Femur (tissue), 1 donor: ENCODE measurements at regions not wholly inside any gene's neighbourhood (a gene's known extent, or its start where the extent isn't known, plus 50 kb on each side); places are given as distances from the start of the nearest gene placed in this dataset.
A peak's percentile ranks its signal among the peaks of the same experiment; 100 is the strongest.
"Not testable (repeated sequence)": the region's sequence is repeated elsewhere in the genome, so short reads cannot be mapped to it uniquely, and the experiment has no call there.

Experiments
- DNase-seq: peaks from one replicate; pipeline ENCODE4 v3.0.0-alpha.2; 2017

- no peak for DNase-seq
Measured at GRCh38 chr2:57185568-57185967, 861.0 kb upstream of the VRK2 start.

- DNase-seq, result no peak
Measured at GRCh38 chr2:57190007-57190406, 856.6 kb upstream of the VRK2 start.

- DNase-seq, result no peak
Measured at GRCh38 chr2:57199663-57200062, 846.9 kb upstream of the VRK2 start.

GRCh38 chr2:57204364-57204763 lies 842.2 kb upstream of the VRK2 start:
- no peak for DNase-seq

DNA sequence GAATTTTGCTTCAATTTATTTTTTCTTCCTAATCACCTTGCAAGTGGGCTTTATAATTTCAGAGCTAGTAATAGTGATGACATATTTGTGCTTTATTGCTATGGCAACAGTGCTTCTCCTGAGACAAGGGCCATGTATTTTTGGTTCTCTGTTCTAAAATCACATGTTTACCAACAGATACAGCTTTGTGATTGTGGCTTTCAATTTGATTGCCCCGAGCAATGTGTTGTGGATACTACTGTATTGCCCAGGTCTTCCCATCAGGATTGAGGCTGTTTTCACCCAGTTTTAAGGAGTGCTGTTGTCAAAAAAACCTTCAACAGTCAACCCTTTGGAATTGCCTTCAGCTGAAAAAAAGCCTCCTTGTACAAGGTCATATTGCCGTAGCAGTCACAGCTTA lies 841.4 kb upstream of the VRK2 start:
- DNase-seq, result no peak

- DNase-seq, result no peak
Measured at GRCh38 chr2:57207191-57207590, 839.4 kb upstream of the VRK2 start.

- no peak for DNase-seq
Measured at GRCh38 chr2:57209799-57210198, 836.8 kb upstream of the VRK2 start.

DNA sequence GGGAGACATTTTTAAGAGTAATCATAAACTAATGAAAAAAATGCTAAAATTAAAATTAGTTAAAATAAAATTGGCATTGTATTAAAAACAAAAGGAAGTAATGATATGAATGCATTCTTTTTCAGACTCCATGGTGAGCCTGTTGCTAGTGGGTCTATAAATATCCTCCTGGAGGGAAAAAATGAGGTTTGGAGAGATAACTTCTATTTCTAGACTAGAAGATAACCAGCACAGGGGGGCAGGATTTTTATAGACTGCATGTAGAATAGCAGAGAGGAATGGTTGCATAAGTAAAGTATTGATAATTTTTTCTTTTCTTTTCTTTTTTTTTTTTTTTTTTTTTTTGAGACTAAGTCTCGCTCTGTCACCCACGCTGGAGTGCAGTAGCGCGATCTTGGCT lies 835.8 kb upstream of the VRK2 start:
- no peak for DNase-seq

- no peak for DNase-seq
Measured at GRCh38 chr2:57217013-57217412, 829.6 kb upstream of the VRK2 start.

GRCh38 chr2:57218206-57218605 lies 828.4 kb upstream of the VRK2 start:
- DNase-seq, result no peak

- not testable (repeated sequence) for DNase-seq
Measured at GRCh38 chr2:57229706-57230105, 816.9 kb upstream of the VRK2 start.

- DNase-seq, result not testable (repeated sequence)
Measured at GRCh38 chr2:57232341-57232740, 814.3 kb upstream of the VRK2 start.

DNA sequence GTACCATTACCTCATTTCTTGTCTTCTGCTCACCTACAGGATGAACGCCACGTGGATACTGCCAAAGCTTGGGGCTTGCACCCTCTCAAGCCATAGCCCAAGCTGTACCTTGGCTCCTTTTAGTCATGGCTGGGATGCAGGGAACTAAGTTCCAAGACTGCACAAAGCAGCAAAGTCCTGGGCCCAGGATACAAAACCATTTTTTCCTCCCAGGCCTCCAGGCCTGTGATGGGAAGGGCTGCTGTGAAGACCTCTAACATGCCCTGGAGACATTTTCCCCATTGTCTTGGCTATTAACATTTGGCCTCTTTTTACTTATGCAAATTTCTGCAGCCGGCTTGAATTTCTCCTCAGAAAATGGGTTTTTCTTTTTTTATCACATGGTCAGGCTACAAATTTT lies 795.1 kb upstream of the VRK2 start:
- DNase-seq, result not testable (repeated sequence)

DNA sequence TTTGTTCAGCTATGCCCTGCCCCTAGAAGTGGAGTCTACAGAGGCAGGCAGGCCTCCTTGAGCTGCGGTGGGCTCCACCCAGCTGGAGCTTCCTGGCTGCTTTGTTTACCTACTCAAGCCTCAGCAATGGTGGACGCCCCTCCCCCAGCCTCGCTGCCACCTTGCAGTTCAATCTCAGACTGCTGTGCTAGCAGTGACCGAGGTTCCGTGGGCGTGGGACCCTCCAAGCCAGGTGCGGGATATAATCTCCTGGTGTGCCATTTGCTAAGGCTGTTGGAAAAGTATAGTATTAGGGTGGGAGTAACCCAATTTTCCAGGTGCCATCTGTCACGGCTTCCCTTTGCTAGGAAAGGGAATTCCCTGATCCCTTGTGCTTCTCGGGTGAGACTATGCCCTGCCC lies 770.2 kb upstream of the VRK2 start:
- DNase-seq, result not testable (repeated sequence)

DNA sequence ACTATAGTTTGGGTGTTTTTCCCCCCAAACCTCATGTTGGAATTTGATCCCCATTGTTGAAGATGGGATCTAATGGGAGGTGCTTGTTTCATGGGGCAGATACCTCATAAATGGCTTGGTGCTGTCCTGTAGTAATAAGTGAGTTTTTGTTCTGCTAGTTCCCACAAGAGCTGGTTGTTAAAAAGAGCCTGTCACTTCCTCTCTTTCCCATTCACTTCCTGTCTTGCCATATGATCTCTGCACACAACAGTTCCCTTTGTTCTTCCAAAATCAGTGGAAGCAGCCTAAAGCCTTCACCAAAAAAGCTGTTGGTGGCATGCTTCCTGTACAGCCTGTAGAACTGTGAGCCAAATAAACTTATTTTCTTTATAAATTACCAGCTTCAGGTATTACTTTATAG lies 768.2 kb upstream of the VRK2 start:
- DNase-seq, result no peak

- no peak for DNase-seq
Measured at GRCh38 chr2:57291209-57291608, 755.4 kb upstream of the VRK2 start.

DNA sequence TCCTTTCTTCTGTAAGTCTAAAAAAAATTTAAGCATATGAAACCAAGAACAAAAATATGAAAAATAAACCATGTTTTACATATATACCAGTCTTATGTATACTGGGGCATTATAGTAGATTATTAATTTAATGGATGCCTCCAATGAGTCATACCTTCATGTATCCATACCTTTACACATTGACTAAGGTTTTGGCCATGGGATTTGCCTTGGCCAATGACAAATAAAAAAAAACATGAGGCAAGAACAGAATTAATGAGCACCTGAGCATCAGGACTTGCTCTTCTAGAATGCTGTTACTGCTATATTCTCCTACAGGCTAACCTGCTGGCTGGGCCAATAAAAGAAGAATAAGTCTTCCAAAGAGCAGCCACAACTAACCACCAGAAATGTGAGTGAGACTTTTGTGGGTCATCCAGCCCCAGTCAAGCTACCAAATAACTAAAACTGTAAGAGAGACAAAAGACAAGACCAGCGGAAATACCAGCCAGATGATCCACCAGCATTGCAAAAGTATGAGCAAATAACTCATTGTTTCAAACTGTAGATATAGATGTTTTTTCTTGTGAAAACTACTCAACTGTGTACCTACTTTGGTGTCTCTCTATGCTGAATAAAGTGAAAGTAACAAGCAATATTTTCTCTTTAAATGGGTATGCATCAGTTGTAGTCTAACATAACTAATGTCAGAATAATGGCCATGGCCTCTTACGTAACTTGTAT lies 749.6 kb upstream of the VRK2 start:
- no peak for DNase-seq

- DNase-seq, result no peak
Measured at GRCh38 chr2:57313678-57314077, 732.9 kb upstream of the VRK2 start.

- no peak for DNase-seq
Measured at GRCh38 chr2:57314682-57315081, 731.9 kb upstream of the VRK2 start.

GRCh38 chr2:57330447-57330846 lies 716.2 kb upstream of the VRK2 start:
- DNase-seq, result no peak

- no peak for DNase-seq
Measured at GRCh38 chr2:57333221-57333620, 713.4 kb upstream of the VRK2 start.

- DNase-seq, result no peak
Measured at GRCh38 chr2:57343391-57344006, 703.1 kb upstream of the VRK2 start.

GRCh38 chr2:57368190-57368589 lies 678.4 kb upstream of the VRK2 start:
- DNase-seq, result no peak

GRCh38 chr2:57370882-57371585 lies 675.6 kb upstream of the VRK2 start:
- DNase-seq, result peak; percentile 25
